ENCODE measurements at regions not wholly inside any gene's neighbourhood (a gene's known extent, or its start where the extent isn't known, plus 50 kb on each side); places are given as distances from the start of the nearest gene placed in this dataset.

DNA sequence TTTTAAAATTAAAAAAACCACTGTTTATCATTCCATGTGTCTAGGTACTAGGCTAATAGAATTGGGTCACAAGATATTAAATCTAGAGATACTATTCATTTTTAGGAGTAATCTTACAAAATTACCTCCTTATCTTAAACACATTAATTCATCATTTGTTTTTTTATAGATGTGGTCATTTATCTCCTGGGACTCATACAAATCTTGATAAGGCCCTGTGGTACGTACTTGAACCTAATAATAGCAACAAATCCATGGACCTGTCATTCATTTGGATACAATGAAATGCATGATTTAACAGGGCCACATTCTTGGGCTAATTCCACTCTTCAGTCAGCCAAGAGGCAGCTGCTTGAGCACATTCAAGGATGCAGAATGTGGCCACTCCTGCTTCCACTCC is 66.4 kb upstream of the MARCHF11 start:
- 71% methylated on average over 1 of the region's 1 CpG for WGBS (ENCODE audit: insufficient coverage)
- H3K4me3 Mint-ChIP-seq, result no peak overlapping the region
- DNase-seq, result no peak
- H3K4me1 Mint-ChIP-seq, result no peaks in the 10 kb centered on the region
- Histone ChIP-seq H3K4me1 (ENCODE audit: control insufficient read depth in 1 of 2, insufficient read depth in 2 of 2, low read length in 2 of 2) (no peaks in the 10 kb centered on the region), H3K9me3 (replicated peaks in 1 of 2; ENCODE audit: control insufficient read depth in 1 of 2, insufficient read depth in 1 of 2, low read length in 2 of 2) (peaks cover 2 to 13% of the 10 kb centered on the region in 2 donors), H3K79me2 (ENCODE audit: insufficient read depth, low read length) (no peaks in the 10 kb centered on the region), H3K27me3 (ENCODE audit: control insufficient read depth in 2 of 2, insufficient read depth in 2 of 2, low read length in 2 of 2) (no peaks in the 10 kb centered on the region), H3K9ac (ENCODE audit: insufficient read depth, low read length, poor library complexity, severe bottlenecking) (no peak overlapping the region), H2AFZ (ENCODE audit: insufficient read depth, low read depth, low read length, poor library complexity, severe bottlenecking) (no peak overlapping the region), H3K36me3 (replicated peaks in 1 of 2; ENCODE audit: control insufficient read depth in 1 of 2, insufficient read depth in 2 of 2, low read length in 2 of 2) (no peaks in the 10 kb centered on the region), H3K27ac (ENCODE audit: low read depth in 1 of 2, low read length in 2 of 2) (no peak overlapping the region), H4K20me1 (ENCODE audit: insufficient read depth, low read length) (no peaks in the 10 kb centered on the region), H3K4me2 (replicated peaks; ENCODE audit: extremely low read depth, low read length, poor library complexity, severe bottlenecking) (no peak overlapping the region), H3K4me3 (replicated peaks in 1 of 3; ENCODE audit: low read depth in 2 of 3, low read length in 3 of 3) (no peak overlapping the region)
- H3K36me3 Mint-ChIP-seq, result no peaks in the 10 kb centered on the region
- no peaks in the 10 kb centered on the region for H3K27me3 Mint-ChIP-seq (ENCODE audit: low read depth in 3 of 3)
- intact Hi-C loops (cut with micrococcal nuclease), result no loop called here
- no peak overlapping the region for H3K27ac Mint-ChIP-seq
- TF ChIP-seq, protein P1, sequence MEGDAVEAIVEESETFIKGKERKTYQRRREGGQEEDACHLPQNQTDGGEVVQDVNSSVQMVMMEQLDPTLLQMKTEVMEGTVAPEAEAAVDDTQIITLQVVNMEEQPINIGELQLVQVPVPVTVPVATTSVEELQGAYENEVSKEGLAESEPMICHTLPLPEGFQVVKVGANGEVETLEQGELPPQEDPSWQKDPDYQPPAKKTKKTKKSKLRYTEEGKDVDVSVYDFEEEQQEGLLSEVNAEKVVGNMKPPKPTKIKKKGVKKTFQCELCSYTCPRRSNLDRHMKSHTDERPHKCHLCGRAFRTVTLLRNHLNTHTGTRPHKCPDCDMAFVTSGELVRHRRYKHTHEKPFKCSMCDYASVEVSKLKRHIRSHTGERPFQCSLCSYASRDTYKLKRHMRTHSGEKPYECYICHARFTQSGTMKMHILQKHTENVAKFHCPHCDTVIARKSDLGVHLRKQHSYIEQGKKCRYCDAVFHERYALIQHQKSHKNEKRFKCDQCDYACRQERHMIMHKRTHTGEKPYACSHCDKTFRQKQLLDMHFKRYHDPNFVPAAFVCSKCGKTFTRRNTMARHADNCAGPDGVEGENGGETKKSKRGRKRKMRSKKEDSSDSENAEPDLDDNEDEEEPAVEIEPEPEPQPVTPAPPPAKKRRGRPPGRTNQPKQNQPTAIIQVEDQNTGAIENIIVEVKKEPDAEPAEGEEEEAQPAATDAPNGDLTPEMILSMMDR (IDR thresholded peaks at IDR 0.05), result no peak
- peaks cover 0 to 9% (median 4%) of the 10 kb centered on the region in 7 donors for H3K9me3 Mint-ChIP-seq

DNA sequence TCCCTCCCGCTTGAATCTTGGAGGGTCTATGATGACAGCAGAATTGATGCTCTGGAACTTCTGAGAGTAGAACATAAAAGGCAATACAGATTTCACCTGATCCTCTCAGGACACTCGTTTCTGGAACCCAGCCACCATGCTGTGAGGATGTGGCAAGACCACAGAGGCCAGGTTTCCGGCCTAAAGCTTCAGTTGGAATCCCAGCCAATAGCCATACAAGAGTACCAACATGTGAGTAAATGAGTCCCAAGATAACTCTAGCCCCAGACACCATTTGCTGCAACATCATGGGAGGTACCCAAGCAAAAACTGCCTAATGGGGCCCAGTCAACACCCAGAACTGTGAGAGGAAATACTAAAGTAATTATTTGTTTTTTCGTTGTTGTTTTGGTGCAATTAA is 65.7 kb upstream of the MARCHF11 start:
- no CpG with 5 or more reads among the region's 4 CpGs for WGBS (ENCODE audit: insufficient coverage)
- H3K4me3 ChIP-seq (replicated peaks in 1 of 3; ENCODE audit: low read depth in 2 of 3, low read length in 3 of 3), result no peak overlapping the region
- no peaks in the 10 kb centered on the region for H3K27me3 ChIP-seq (ENCODE audit: control insufficient read depth in 2 of 2, insufficient read depth in 2 of 2, low read length in 2 of 2)
- peaks cover 0 to 9% (median 4%) of the 10 kb centered on the region in 7 donors for H3K9me3 Mint-ChIP-seq
- no peaks in the 10 kb centered on the region for H4K20me1 ChIP-seq (ENCODE audit: insufficient read depth, low read length)
- H3K4me1 ChIP-seq (ENCODE audit: control insufficient read depth in 1 of 2, insufficient read depth in 2 of 2, low read length in 2 of 2), result no peaks in the 10 kb centered on the region
- no peak for DNase-seq
- no peaks in the 10 kb centered on the region for H3K4me1 Mint-ChIP-seq
- H3K27ac Mint-ChIP-seq, result no peak overlapping the region
- H3K4me2 ChIP-seq (replicated peaks; ENCODE audit: extremely low read depth, low read length, poor library complexity, severe bottlenecking), result no peak overlapping the region
- no peak overlapping the region for H3K9ac ChIP-seq (ENCODE audit: insufficient read depth, low read length, poor library complexity, severe bottlenecking)
- H3K27ac ChIP-seq (ENCODE audit: low read depth in 1 of 2, low read length in 2 of 2), result no peak overlapping the region
- no peaks in the 10 kb centered on the region for H3K27me3 Mint-ChIP-seq (ENCODE audit: low read depth in 3 of 3)
- no peak overlapping the region for H3K4me3 Mint-ChIP-seq
- H3K79me2 ChIP-seq (ENCODE audit: insufficient read depth, low read length), result no peaks in the 10 kb centered on the region
- H3K36me3 ChIP-seq (replicated peaks in 1 of 2; ENCODE audit: control insufficient read depth in 1 of 2, insufficient read depth in 2 of 2, low read length in 2 of 2), result no peaks in the 10 kb centered on the region
- intact Hi-C loops (cut with micrococcal nuclease), result no loop called here
- no peak overlapping the region for H2AFZ ChIP-seq (ENCODE audit: insufficient read depth, low read depth, low read length, poor library complexity, severe bottlenecking)
- TF ChIP-seq, protein P1 (IDR thresholded peaks at IDR 0.05), result no peak
- H3K9me3 ChIP-seq (replicated peaks in 1 of 2; ENCODE audit: control insufficient read depth in 1 of 2, insufficient read depth in 1 of 2, low read length in 2 of 2), result peaks cover 2 to 13% of the 10 kb centered on the region in 2 donors
- no peaks in the 10 kb centered on the region for H3K36me3 Mint-ChIP-seq

Measured in CD14-positive monocyte (primary cell).